Heart right ventricle (tissue), 16 donors: ENCODE measurements at regions not wholly inside any gene's neighbourhood (a gene's known extent, or its start where the extent isn't known, plus 50 kb on each side); places are given as distances from the start of the nearest gene placed in this dataset.

Experiments
- ATAC-seq, 8 donors: fragments of 200-7000 bp; cut with Tn5 transposase; one replicate each; pipeline ENCODE4 v1.9.1; 2020; ENCODE audit warnings: mild to moderate bottlenecking in 8 of 8, moderate library complexity in 8 of 8, moderate number of reproducible peaks in 1 of 8
- DNase-seq, 2 donors: peaks; one replicate each; pipeline ENCODE4 v3.0.0-alpha.2; 2020
- H3K27ac ChIP-seq, 10 donors: fragments of 200-600 bp; sonication (generic) in 2 of 10; one replicate each; pipeline versions ENCODE4 v1.5.0 to v1.8.0; 2020 to 2022; ENCODE audit warnings: mild to moderate bottlenecking in 3 of 10
- H3K27me3 ChIP-seq, 7 donors: fragments of 200-600 bp; one replicate each; pipeline ENCODE4 v1.8.0; 2021 to 2022; ENCODE audit warnings: mild to moderate bottlenecking in 2 of 7
- H3K36me3 ChIP-seq, 9 donors: fragments of 200-600 bp; sonication (generic) in 1 of 9; one replicate each; pipeline versions ENCODE4 v1.5.0 to v1.8.0; 2020 to 2022; ENCODE audit warnings: mild to moderate bottlenecking in 2 of 9
- H3K4me1 ChIP-seq, 9 donors: fragments of 200-600 bp; sonication (generic) in 1 of 9; one replicate each; pipeline versions ENCODE4 v1.5.0 to v1.8.0; 2020 to 2022; ENCODE audit warnings: mild to moderate bottlenecking in 4 of 9
- H3K4me3 ChIP-seq, 10 donors: fragments of 200-600 bp; sonication (generic) in 2 of 10; one replicate each; pipeline versions ENCODE4 v1.5.0 to v1.8.0; 2020 to 2022; ENCODE audit warnings: mild to moderate bottlenecking in 7 of 10, moderate library complexity in 2 of 10
- H3K9me3 ChIP-seq, 11 donors: fragments of 200-600 bp in 10 of 11; sonication (generic) in 2 of 11; one replicate each; pipeline versions ENCODE4 v1.5.0 to v1.8.0; 2013 to 2022; ENCODE audit warnings: mild to moderate bottlenecking in 2 of 11, control low read depth in 1 of 11, moderate library complexity in 1 of 11
- WGBS, 2 donors: extraction: QIAGEN DNeasy Blood & Tissue Kit; methylation state at CpG; one replicate each; pipeline ENCODE4 v1.1.7; 2013; ENCODE audit warnings: inconsistent platforms in 1 of 2; 5-methylcytosine and 5-hydroxymethylcytosine counted together
- intact Hi-C, 10 donors: fragments of 100-400 bp; cut with DNase I; formaldehyde crosslinking; loops; one replicate each; pipeline versions ENCODE4 v1.11.1 to v1.14.2; 2022
- TF ChIP-seq, protein P1 (sequence below), 9 donors: fragments of 200-600 bp; sonication (generic) in 2 of 9; IDR thresholded peaks; one replicate each; pipeline versions ENCODE4 v1.5.0 to v1.8.0; 2021 to 2022; ENCODE audit warnings: antibody characterized with exemption in 9 of 9, mild to moderate bottlenecking in 5 of 9, moderate library complexity in 1 of 9
- donor health status: Arrhythmogenic right ventricular cardiomyopathy.
- donor health status: ischemic (EF 13 %, LVEDD 7.1; RV severe dilation, severe dysfunction).
- donor health status: healthy with polysubstance abuse.
- donor health status: DM: no; HTN: yes; CAD: no.
- donor health status: DM: no; HTN: no; CAD: no.
- donor health status: ischemic (EF 25% LVEDD 6.9; RV normal size, moderate dysfunction).
- donor health status: ischemic (EF 25% LVEDD 5.7; RV mildly dilated, moderate dysfunction).
- donor health status: healthy.
- donor health status: DM: yes; HTN: yes; CAD: no.
- donor health status: Ischemic cardiomyopathy.
- donor health status: ischemic (EF 35%, LVEDD 5.7; RV mildly dilated, moderate dysfunction).
- donor health status: nonischemic (EF 11% LVEDD 7.7; RV severe dilation, severe dysfunction).
- donor health status: DM: yes; HTN: yes; CAD: no.
- donor health status: PGD.
- donor health status: ischemic (EF 29% LVEDD 5.4; RV normal size, mild dysfunction).
- donor health status: nonischemic (EF 23%, LVEDD 6.1; RV moderate dilation, normal function).

DNA sequence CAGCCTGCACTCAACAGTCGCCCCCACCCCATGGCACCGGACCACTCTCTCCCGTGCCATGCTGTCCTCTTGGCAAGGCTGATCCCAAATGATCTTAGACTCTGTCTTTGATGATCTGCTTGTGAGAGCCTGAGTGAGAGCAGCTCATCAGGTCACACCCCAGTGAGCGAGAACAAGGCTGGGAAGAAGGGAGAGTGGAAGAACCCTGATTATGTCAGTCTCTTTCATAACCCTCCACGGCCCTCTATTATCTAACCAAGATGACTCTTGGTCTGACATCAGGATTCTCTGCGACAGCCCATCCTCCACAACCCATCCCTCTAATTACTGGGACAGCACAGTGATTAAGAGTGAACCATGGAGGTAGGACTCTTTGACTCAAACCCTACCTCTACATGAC is 53.1 kb upstream of the C7orf33 start:
- Histone ChIP-seq H3K36me3 (no peaks in the 10 kb centered on the region), H3K27ac (no peak overlapping the region), H3K9me3 (no peaks in the 10 kb centered on the region), H3K27me3 (no peaks in the 10 kb centered on the region), H3K4me3 (no peak overlapping the region), H3K4me1 (peaks cover 0 to 6% (median 0%) of the 10 kb centered on the region in 9 donors)
- ATAC-seq (no peak), DNase-seq (no peak)
- 82 to 85% methylated on average over 6 of the region's 6 CpGs for WGBS, 2 donors
- intact Hi-C loops, result no loop called here
- TF ChIP-seq, protein P1, sequence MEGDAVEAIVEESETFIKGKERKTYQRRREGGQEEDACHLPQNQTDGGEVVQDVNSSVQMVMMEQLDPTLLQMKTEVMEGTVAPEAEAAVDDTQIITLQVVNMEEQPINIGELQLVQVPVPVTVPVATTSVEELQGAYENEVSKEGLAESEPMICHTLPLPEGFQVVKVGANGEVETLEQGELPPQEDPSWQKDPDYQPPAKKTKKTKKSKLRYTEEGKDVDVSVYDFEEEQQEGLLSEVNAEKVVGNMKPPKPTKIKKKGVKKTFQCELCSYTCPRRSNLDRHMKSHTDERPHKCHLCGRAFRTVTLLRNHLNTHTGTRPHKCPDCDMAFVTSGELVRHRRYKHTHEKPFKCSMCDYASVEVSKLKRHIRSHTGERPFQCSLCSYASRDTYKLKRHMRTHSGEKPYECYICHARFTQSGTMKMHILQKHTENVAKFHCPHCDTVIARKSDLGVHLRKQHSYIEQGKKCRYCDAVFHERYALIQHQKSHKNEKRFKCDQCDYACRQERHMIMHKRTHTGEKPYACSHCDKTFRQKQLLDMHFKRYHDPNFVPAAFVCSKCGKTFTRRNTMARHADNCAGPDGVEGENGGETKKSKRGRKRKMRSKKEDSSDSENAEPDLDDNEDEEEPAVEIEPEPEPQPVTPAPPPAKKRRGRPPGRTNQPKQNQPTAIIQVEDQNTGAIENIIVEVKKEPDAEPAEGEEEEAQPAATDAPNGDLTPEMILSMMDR (IDR thresholded peaks at IDR 0.05), result no peak

DNA sequence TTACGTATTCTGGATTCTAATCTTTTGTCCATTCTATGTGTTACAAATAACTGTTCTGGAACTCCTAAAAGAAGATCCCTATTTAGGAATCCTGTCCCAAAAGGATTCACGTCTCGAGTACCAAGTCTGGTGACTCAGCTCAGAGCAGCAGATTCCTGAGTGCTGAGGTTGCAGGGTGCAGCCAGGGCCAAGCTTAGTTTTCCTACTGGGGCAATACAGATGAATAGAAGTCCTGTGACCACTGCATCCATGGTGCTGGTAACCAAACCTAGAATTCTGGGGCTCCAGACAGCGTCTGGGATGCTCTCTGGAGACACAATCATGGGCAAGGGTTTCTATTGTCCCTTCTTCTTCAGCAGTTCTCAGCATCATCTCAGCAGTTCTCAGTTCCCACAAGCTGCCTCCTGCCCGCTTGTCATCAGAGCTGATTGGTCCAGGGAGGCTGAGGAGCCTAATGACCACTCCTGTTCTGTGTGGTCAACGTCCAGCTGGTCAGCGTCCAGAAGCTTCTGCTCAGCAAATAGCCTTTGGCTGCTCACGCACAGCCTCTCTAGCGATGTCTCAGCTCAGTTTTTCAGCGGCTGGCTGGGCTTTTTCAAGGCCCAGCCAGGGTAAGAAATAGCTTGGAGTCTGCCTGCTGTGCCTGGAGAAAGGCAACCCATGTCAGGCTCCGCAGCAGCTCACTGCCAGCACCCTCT is 50.4 kb upstream of the C7orf33 start:
- Histone ChIP-seq H3K4me1 (peaks cover 0 to 6% (median 0%) of the 10 kb centered on the region in 9 donors), H3K27me3 (no peaks in the 10 kb centered on the region), H3K4me3 (no peak overlapping the region), H3K36me3 (no peaks in the 10 kb centered on the region), H3K9me3 (no peaks in the 10 kb centered on the region), H3K27ac (peak overlapping the region in 3 of 10 donors; percentile 2 to 53 (median 10))
- ATAC-seq (peak in 7 of 8 donors; percentile 68 to 89 (median 81)), DNase-seq (peak; percentile 49 to 54)
- intact Hi-C loops, result no loop called here
- whole genome bisulfite sequencing, 2 donors, result 63 to 70% methylated on average over 11 of the region's 11 CpGs
- TF ChIP-seq, protein P1 (IDR thresholded peaks at IDR 0.05), result no peak
